H1 (cell line): ENCODE measurements at regions not wholly inside any gene's neighbourhood (a gene's known extent, or its start where the extent isn't known, plus 50 kb on each side); places are given as distances from the start of the nearest gene placed in this dataset.

Source experiments
- CTCF ChIA-PET: fragments of 300-600 bp; sonication (Branson Sonifier 250); formaldehyde crosslinking; loops from one replicate; lab custom pipeline; 2021; ENCODE audit not compliant: partially characterized antibody; lab: Charles Lee
- POLR2A ChIA-PET: fragments of 300-600 bp; sonication (Branson Sonifier 250); formaldehyde crosslinking; loops from one replicate; lab custom pipeline; 2021; ENCODE audit warnings: inconsistent platforms; ENCODE audit not compliant: partially characterized antibody; lab: Charles Lee
- DNase-seq, 2 experiments: peaks; one replicate each; pipeline versions ENCODE4 v3.0.0 to v3.0.0-alpha.2; 2010 to 2022; ENCODE audit warnings: low spot score in 2 of 2, low read depth in 1 of 2, mixed read lengths in 1 of 2
- FAIRE-seq: peaks from 2 replicates; lab custom pipeline; 2011; peaks lifted over from hg19 to GRCh38; lab: Jason Lieb, UNC
- H2AFZ ChIP-seq: 2 replicates; pipeline ENCODE4 v1.8.1; 2012; ENCODE audit warnings: low read length, inconsistent platforms
- H2AK5ac ChIP-seq: 2 replicates; pipeline ENCODE4 v1.6.1; 2013; ENCODE audit warnings: low read depth, low read length
- H2BK120ac ChIP-seq: replicated peaks from 2 replicates; pipeline ENCODE3; 2013; ENCODE audit warnings: low read depth, low read length, inconsistent platforms
- H2BK12ac ChIP-seq: 2 replicates; pipeline ENCODE4 v1.6.1; 2013; ENCODE audit warnings: low read depth, low read length
- H2BK15ac ChIP-seq: 2 replicates; pipeline ENCODE4 v1.6.1; 2013; ENCODE audit warnings: low read length
- H2BK20ac ChIP-seq: 2 replicates; pipeline ENCODE4 v1.6.1; 2013; ENCODE audit warnings: low read length
- H2BK5ac ChIP-seq: 2 replicates; pipeline ENCODE4 v1.6.1; 2013; ENCODE audit warnings: low read depth, low read length
- H3K14ac ChIP-seq: 2 replicates; pipeline ENCODE4 v1.6.1; 2013; ENCODE audit warnings: inconsistent platforms; ENCODE audit not compliant: insufficient read length
- H3K18ac ChIP-seq: 2 replicates; pipeline ENCODE4 v1.6.1; 2013; ENCODE audit warnings: low read length; ENCODE audit errors: extremely low read depth
- H3K23ac ChIP-seq: 2 replicates; pipeline ENCODE4 v1.6.1; 2013; ENCODE audit warnings: inconsistent platforms; ENCODE audit not compliant: insufficient read length
- H3K23me2 ChIP-seq: 2 replicates; pipeline ENCODE4 v1.6.1; 2013; ENCODE audit warnings: low read depth, low read length
- H3K27ac ChIP-seq: 2 replicates; pipeline ENCODE4 v1.6.1; 2011; ENCODE audit warnings: low read depth, low read length, inconsistent platforms
- H3K27me3 ChIP-seq, 4 experiments: replicated peaks in 1 of 4; 1 replicate in 1 of 4; 2 replicates in 3 of 4; pipeline versions ENCODE4 v1.6.1 to v1.8.1; 2011 to 2013; ENCODE audit warnings: low read length in 3 of 4, mild to moderate bottlenecking in 3 of 4, inconsistent platforms in 2 of 4, mixed read lengths in 2 of 4, moderate library complexity in 1 of 4; ENCODE audit not compliant: control insufficient read depth in 3 of 4, insufficient read depth in 3 of 4; ENCODE audit errors: extremely low read depth in 1 of 4
- H3K36me3 ChIP-seq, 4 experiments: 2 replicates each; pipeline versions ENCODE4 v1.6.1 to v1.8.1; 2011 to 2013; ENCODE audit warnings: mild to moderate bottlenecking in 4 of 4, low read length in 3 of 4, moderate library complexity in 2 of 4, control low read depth in 1 of 4, inconsistent platforms in 1 of 4; ENCODE audit not compliant: insufficient read depth in 4 of 4, control insufficient read depth in 2 of 4
- H3K4ac ChIP-seq: replicated peaks from 2 replicates; pipeline ENCODE3; 2013; ENCODE audit warnings: low read length, low read depth, mixed read lengths, inconsistent platforms; ENCODE audit not compliant: insufficient read length
- H3K4me1 ChIP-seq, 4 experiments: replicated peaks in 1 of 4; 1 replicate in 1 of 4; 2 replicates in 3 of 4; pipeline versions ENCODE4 v1.6.1 to v1.8.1; 2011 to 2013; ENCODE audit warnings: low read length in 3 of 4, inconsistent platforms in 2 of 4, mixed read lengths in 1 of 4; ENCODE audit not compliant: insufficient read depth in 4 of 4, control insufficient read depth in 3 of 4
- H3K4me2 ChIP-seq, 2 experiments: 2 replicates each; pipeline versions ENCODE4 v1.6.1 to v1.8.1; 2011 to 2013; ENCODE audit warnings: low read depth in 2 of 2, low read length in 2 of 2, control low read depth in 1 of 2, inconsistent platforms in 1 of 2, mild to moderate bottlenecking in 1 of 2; ENCODE audit not compliant: insufficient read depth in 1 of 2
- H3K4me3 ChIP-seq, 4 experiments: fragments of 200-600, 300-600 bp in 1 of 4; sonication (generic), shearing (Covaris generic), sonication (Bioruptor Twin) in 1 of 4; 2 replicates each; pipeline versions ENCODE4 v1.5.1 to v1.8.1; 2011 to 2016; ENCODE audit warnings: low read length in 4 of 4, low read depth in 3 of 4, control low read depth in 2 of 4, inconsistent platforms in 2 of 4, mild to moderate bottlenecking in 2 of 4, mixed read lengths in 1 of 4, moderate library complexity in 1 of 4; ENCODE audit not compliant: insufficient read depth in 2 of 4; ENCODE audit errors: extremely low read depth in 1 of 4
- H3K56ac ChIP-seq: replicated peaks from 2 replicates; pipeline ENCODE3; 2013; ENCODE audit warnings: low read depth, mild to moderate bottlenecking, mixed read lengths, low read length, inconsistent platforms; ENCODE audit not compliant: insufficient read length
- H3K79me1 ChIP-seq: 2 replicates; pipeline ENCODE4 v1.6.1; 2013; ENCODE audit warnings: low read depth, low read length, control low read depth
- H3K79me2 ChIP-seq, 2 experiments: 2 replicates each; pipeline versions ENCODE4 v1.6.1 to v1.8.1; 2012 to 2013; ENCODE audit warnings: low read length in 2 of 2, mild to moderate bottlenecking in 2 of 2, inconsistent platforms in 1 of 2; ENCODE audit not compliant: insufficient read depth in 2 of 2, control insufficient read depth in 1 of 2
- H3K9ac ChIP-seq, 4 experiments: replicated peaks in 1 of 4; 1 replicate in 1 of 4; 2 replicates in 3 of 4; pipeline versions ENCODE4 v1.6.1 to v1.8.1; 2011 to 2013; ENCODE audit warnings: low read depth in 3 of 4, low read length in 3 of 4, control low read depth in 2 of 4, mild to moderate bottlenecking in 2 of 4, moderate library complexity in 2 of 4, inconsistent platforms in 1 of 4; ENCODE audit errors: extremely low read depth in 1 of 4
- H3K9me3 ChIP-seq, 2 experiments: 2 replicates each; pipeline versions ENCODE4 v1.6.1 to v1.8.1; 2012 to 2013; ENCODE audit warnings: mild to moderate bottlenecking in 2 of 2, moderate library complexity in 2 of 2, control low read depth in 1 of 2, inconsistent platforms in 1 of 2, low read depth in 1 of 2, low read length in 1 of 2, mixed read lengths in 1 of 2; ENCODE audit not compliant: insufficient read depth in 2 of 2
- H4K20me1 ChIP-seq, 2 experiments: replicated peaks in 1 of 2; 2 replicates each; pipeline versions ENCODE3 to v1.8.1; 2011 to 2013; ENCODE audit warnings: inconsistent platforms in 2 of 2, low read length in 2 of 2, mild to moderate bottlenecking in 1 of 2; ENCODE audit not compliant: insufficient read depth in 2 of 2, control insufficient read depth in 1 of 2
- H4K5ac ChIP-seq: 2 replicates; pipeline ENCODE4 v1.6.1; 2013; ENCODE audit warnings: low read length, low read depth, mixed read lengths, inconsistent platforms; ENCODE audit not compliant: insufficient read length
- H4K8ac ChIP-seq: 2 replicates; pipeline ENCODE4 v1.8.0; 2013; ENCODE audit warnings: mild to moderate bottlenecking, moderate library complexity, low read length, inconsistent platforms; ENCODE audit not compliant: insufficient read depth; ENCODE audit errors: extremely low read depth
- H4K91ac ChIP-seq: replicated peaks from 2 replicates; pipeline ENCODE3; 2013; ENCODE audit warnings: low read length, mixed read lengths, inconsistent platforms; ENCODE audit not compliant: insufficient read length
- ASH2L ChIP-seq: fragments of 200-600, 300-600 bp; sonication (generic); IDR thresholded peaks from one replicate; pipeline ENCODE4 v1.7.1; 2017; ENCODE audit warnings: low read length
- BACH1 ChIP-seq: IDR thresholded peaks from 2 replicates; pipeline ENCODE4 v1.6.1; 2012; ENCODE audit warnings: low read length, improper control_type of control experiment
- CBX5 ChIP-seq: fragments of 300-800, 300-1000 bp; sonication (generic); IDR thresholded peaks from 2 replicates; pipeline ENCODE4 v1.7.1; 2016; ENCODE audit warnings: antibody characterized with exemption, low read length, low read depth
- CREB1 ChIP-seq: IDR thresholded peaks from 2 replicates; pipeline ENCODE4 v1.6.1; 2012; ENCODE audit warnings: inconsistent platforms
- EZH2 ChIP-seq: fragments of 200-600 bp; sonication (generic); IDR thresholded peaks from 2 replicates; pipeline ENCODE4 v1.7.1; 2012; ENCODE audit warnings: low read depth, mild to moderate bottlenecking, moderate library complexity, low read length, inconsistent platforms; ENCODE audit not compliant: severe bottlenecking
- GABPA ChIP-seq: IDR thresholded peaks from 2 replicates; pipeline ENCODE4 v1.6.1; 2011; ENCODE audit warnings: mild to moderate bottlenecking, low read length, moderate library complexity, borderline replicate concordance; ENCODE audit not compliant: insufficient read depth
- GTF2F1 ChIP-seq: IDR thresholded peaks from 2 replicates; pipeline ENCODE4 v1.6.1; 2012; ENCODE audit warnings: low read depth, low read length, improper control_type of control experiment, borderline replicate concordance
- JUN ChIP-seq: IDR thresholded peaks from 2 replicates; pipeline ENCODE4 v1.6.1; 2011; ENCODE audit warnings: low read depth, mild to moderate bottlenecking, improper control_type of control experiment, low read length
- KDM1A ChIP-seq: fragments of 200-600, 300-600 bp; sonication (generic); IDR thresholded peaks from 2 replicates; pipeline ENCODE4 v1.7.1; 2016; ENCODE audit warnings: mild to moderate bottlenecking, low read length, borderline replicate concordance
- RNF2 ChIP-seq: fragments of 200-900, 300-1000 bp; sonication (generic); IDR thresholded peaks from 2 replicates; pipeline ENCODE4 v1.7.1; 2016; ENCODE audit warnings: borderline replicate concordance, low read depth, mild to moderate bottlenecking, antibody characterized with exemption, low read length; ENCODE audit not compliant: poor library complexity, severe bottlenecking; ENCODE audit errors: missing control alignments
- SIX5 ChIP-seq: IDR thresholded peaks from 2 replicates; pipeline ENCODE4 v1.6.1; 2011; ENCODE audit warnings: mild to moderate bottlenecking, low read depth, low read length
- TAF7 ChIP-seq: optimal IDR thresholded peaks from 2 replicates; pipeline ENCODE3; 2011; ENCODE audit warnings: low read depth, mild to moderate bottlenecking, inconsistent platforms, low read length, moderate library complexity, borderline replicate concordance
- WGBS, 2 experiments: shearing (Covaris generic) in 1 of 2; methylation state at CpG; one replicate each; pipeline versions ENCODE4 v1.1.6 to v1.1.7; 2013 to 2015; ENCODE audit warnings: low lambda C conversion rate in 2 of 2, mixed read lengths in 2 of 2, inconsistent platforms in 1 of 2, low coverage in 1 of 2, missing lambda C conversion rate in 1 of 2; ENCODE audit not compliant: insufficient replicate concordance in 2 of 2, insufficient coverage in 1 of 2, insufficient read length in 1 of 2; ENCODE audit errors: extremely low coverage in 1 of 2, missing lambda C conversion rate in 1 of 2; 5-methylcytosine and 5-hydroxymethylcytosine counted together
- TF ChIP-seq, protein P1 (sequence below): IDR thresholded peaks from 2 replicates; pipeline ENCODE4 v1.6.1; 2012; ENCODE audit warnings: inconsistent platforms

DNA sequence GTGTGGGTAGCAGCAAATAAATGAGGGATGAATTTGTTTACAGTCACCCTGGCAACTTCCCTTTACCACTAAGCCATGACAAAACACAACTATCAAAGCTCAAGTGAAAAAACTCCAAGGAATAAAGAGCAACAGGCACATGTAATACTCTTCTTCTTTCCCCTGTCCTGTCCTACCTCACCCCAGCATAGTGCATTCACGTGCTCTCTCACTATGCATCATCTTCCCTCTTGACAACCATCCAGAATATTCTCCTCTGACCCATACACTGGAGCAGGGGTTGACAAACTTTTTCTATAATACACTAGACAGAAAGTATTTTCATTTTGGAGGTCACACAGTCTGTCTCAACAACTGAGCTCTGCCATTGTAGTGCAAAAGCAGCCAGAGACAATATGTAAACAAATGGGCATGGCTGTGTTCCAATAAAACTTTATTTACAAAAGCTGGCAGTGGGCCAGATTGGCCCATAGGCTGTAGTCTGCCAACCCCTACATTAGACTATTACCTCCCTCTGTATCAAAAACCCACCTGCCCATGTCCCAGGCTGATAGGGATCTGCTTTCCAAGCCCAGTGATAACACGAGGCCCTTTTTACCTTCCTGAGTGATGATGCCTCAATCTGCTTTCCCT, 354.5 kb downstream of the FGFR2 start:
- no peak overlapping the region for H4K91ac ChIP-seq
- H2AK5ac ChIP-seq: no peak overlapping the region
- no peak overlapping the region for H3K4me2 ChIP-seq
- no peaks in the 10 kb centered on the region for H3K9me3 ChIP-seq
- no peaks in the 10 kb centered on the region for H3K27me3 ChIP-seq
- DNase-seq (no peak), FAIRE-seq (no peak)
- H3K56ac ChIP-seq: no peak overlapping the region
- H4K20me1 ChIP-seq: no peaks in the 10 kb centered on the region
- no peak overlapping the region; the same call in 1 of the 2 replicates for H3K18ac ChIP-seq
- no peaks in the 10 kb centered on the region for H3K4me1 ChIP-seq
- no peaks in the 10 kb centered on the region for H3K79me2 ChIP-seq
- H3K4me3 ChIP-seq: no peak overlapping the region
- no peak overlapping the region for H3K23ac ChIP-seq
- H2BK5ac ChIP-seq: no peak overlapping the region
- no peak overlapping the region for H3K14ac ChIP-seq
- H3K27ac ChIP-seq: no peak overlapping the region
- POLR2A ChIA-PET: interaction anchor here (1.1 kb wide), 1 partner anchor 21 kb away, joined by 3 read pairs; no protein-coding TSS in a partner anchor
- no peaks in the 10 kb centered on the region for H3K36me3 ChIP-seq
- CTCF ChIA-PET: interaction anchor here (2.4 kb wide), 1 partner anchor 11 kb away, joined by 5 read pairs; no protein-coding TSS in a partner anchor
- no peak overlapping the region for H2BK20ac ChIP-seq
- no peaks in the 10 kb centered on the region for H3K79me1 ChIP-seq
- no peak overlapping the region for H2AFZ ChIP-seq
- no peak overlapping the region for H3K9ac ChIP-seq
- WGBS, 2 experiments: 84% methylated on average over 2 of the region's 2 CpGs; no CpG with 5 or more reads in 1 of the 2 experiments
- H2BK15ac ChIP-seq: no peak overlapping the region
- H2BK120ac ChIP-seq: no peak overlapping the region
- no peak overlapping the region for H4K8ac ChIP-seq
- no peaks in the 10 kb centered on the region for H3K23me2 ChIP-seq
- no peak overlapping the region for H2BK12ac ChIP-seq
- no peak overlapping the region for H3K4ac ChIP-seq
- no peak overlapping the region for H4K5ac ChIP-seq
- TF ChIP-seq SIX5: no peak
- no peak for TF ChIP-seq BACH1
- no peak for TF ChIP-seq CREB1
- no peak for TF ChIP-seq EZH2
- TF ChIP-seq KDM1A: no peak
- TF ChIP-seq TAF7: no peak
- no peak for TF ChIP-seq RNF2
- TF ChIP-seq, protein P1, sequence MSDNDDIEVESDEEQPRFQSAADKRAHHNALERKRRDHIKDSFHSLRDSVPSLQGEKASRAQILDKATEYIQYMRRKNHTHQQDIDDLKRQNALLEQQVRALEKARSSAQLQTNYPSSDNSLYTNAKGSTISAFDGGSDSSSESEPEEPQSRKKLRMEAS: no peak
- TF ChIP-seq GTF2F1: no peak
- no peak for TF ChIP-seq CBX5
- no peak for TF ChIP-seq ASH2L
- no peak for TF ChIP-seq JUN
- TF ChIP-seq GABPA: no peak
